ENCODE measurements at regions not wholly inside any gene's neighbourhood (a gene's known extent, or its start where the extent isn't known, plus 50 kb on each side); places are given as distances from the start of the nearest gene placed in this dataset.

DNA sequence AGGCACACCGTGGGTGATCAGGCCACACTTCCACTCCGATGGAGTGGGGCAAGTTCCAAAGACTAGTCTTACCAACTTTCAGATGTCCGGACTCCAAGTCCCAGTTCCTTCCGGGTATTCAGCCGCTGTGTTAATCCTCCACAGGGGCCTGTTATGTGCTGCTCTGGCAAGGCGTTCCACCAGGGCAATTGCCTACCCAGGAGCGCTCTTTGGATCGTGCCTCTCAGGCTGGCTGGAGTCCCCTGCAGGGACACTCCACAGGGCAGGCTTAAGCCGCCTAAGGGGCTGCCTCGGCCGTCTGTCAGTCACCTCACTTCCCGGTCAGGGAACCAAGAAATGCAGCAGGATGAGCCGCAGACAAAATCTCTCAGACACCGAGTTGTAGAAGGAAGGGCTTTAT, 118.7 kb upstream of the CCNG1 start:
- in situ Hi-C loops (cut with HindIII; ENCODE audit: low pct_unique_long_range_greater_than_20kb, low sequenced_read_pairs) (no loop called here), intact Hi-C loops (cut with micrococcal nuclease; ENCODE audit: unreplicated experiment) (no loop called here)
- H3K27me3 ChIP-seq (ENCODE audit: control insufficient read depth, insufficient read depth, low read length), result no peaks in the 10 kb centered on the region
- H3K4me1 ChIP-seq (ENCODE audit: control insufficient read depth, insufficient read depth, low read length), result no peaks in the 10 kb centered on the region
- TF ChIP-seq TCF7L2 (IDR thresholded peaks at IDR 0.05; ENCODE audit: low read depth, low read length) (no peak), SIN3A (IDR thresholded peaks at IDR 0.05; ENCODE audit: borderline replicate concordance, insufficient read depth, low read depth, low read length) (no peak)
- TF ChIP-seq, protein P1, sequence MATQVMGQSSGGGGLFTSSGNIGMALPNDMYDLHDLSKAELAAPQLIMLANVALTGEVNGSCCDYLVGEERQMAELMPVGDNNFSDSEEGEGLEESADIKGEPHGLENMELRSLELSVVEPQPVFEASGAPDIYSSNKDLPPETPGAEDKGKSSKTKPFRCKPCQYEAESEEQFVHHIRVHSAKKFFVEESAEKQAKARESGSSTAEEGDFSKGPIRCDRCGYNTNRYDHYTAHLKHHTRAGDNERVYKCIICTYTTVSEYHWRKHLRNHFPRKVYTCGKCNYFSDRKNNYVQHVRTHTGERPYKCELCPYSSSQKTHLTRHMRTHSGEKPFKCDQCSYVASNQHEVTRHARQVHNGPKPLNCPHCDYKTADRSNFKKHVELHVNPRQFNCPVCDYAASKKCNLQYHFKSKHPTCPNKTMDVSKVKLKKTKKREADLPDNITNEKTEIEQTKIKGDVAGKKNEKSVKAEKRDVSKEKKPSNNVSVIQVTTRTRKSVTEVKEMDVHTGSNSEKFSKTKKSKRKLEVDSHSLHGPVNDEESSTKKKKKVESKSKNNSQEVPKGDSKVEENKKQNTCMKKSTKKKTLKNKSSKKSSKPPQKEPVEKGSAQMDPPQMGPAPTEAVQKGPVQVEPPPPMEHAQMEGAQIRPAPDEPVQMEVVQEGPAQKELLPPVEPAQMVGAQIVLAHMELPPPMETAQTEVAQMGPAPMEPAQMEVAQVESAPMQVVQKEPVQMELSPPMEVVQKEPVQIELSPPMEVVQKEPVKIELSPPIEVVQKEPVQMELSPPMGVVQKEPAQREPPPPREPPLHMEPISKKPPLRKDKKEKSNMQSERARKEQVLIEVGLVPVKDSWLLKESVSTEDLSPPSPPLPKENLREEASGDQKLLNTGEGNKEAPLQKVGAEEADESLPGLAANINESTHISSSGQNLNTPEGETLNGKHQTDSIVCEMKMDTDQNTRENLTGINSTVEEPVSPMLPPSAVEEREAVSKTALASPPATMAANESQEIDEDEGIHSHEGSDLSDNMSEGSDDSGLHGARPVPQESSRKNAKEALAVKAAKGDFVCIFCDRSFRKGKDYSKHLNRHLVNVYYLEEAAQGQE (IDR thresholded peaks at IDR 0.05; ENCODE audit: insufficient read depth in 1 of 2, low read depth in 2 of 2, low read length in 1 of 2), result no peak
- ATAC-seq (no peak), DNase-seq (ENCODE audit: low read depth, low spot score) (no peak)
- ChIA-PET CTCF (no interaction called here), POLR2A (no interaction called here)
- no peak overlapping the region for H3K4me3 ChIP-seq (ENCODE audit: low read depth in 2 of 2, low read length in 2 of 2)
- no TSS peak for BruUV-seq (replicated peaks)
- no peaks in the 10 kb centered on the region for H3K36me3 ChIP-seq (ENCODE audit: control insufficient read depth, insufficient read depth, low read length)
- H3K27ac ChIP-seq (ENCODE audit: low read length), result no peak overlapping the region
- H3K9me3 ChIP-seq (ENCODE audit: control insufficient read depth, insufficient read depth, low read depth, low read length), result no peaks in the 10 kb centered on the region

DNA sequence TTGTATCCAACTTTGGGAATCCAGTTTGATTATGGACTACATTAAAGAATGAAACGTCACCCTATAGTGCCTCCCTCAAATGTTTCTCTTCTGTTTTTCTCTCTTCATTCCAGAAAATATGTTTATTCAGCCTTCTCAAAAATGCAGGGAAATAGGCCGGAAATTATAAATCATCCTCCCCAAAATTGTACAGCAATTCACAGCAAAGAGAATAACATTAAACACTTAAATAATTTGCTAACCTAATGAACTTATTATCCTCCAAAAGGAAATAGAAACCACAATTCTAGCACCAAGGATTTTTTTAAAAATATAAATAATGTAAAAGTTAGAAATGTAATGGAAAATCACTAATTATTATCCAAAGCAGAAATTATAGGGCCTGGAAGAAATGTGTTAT, 115.9 kb upstream of the CCNG1 start:
- in situ Hi-C loops (cut with HindIII; ENCODE audit: low pct_unique_long_range_greater_than_20kb, low sequenced_read_pairs) (no loop called here), intact Hi-C loops (cut with micrococcal nuclease; ENCODE audit: unreplicated experiment) (no loop called here)
- POLR2A ChIA-PET, result interaction anchor here (0.6 kb wide), 1 partner anchor 60 kb away, joined by 7 read pairs; no protein-coding TSS in a partner anchor
- CTCF ChIA-PET, result no interaction called here
- no TSS peak for BruUV-seq (replicated peaks)
- H3K4me1 ChIP-seq (ENCODE audit: control insufficient read depth, insufficient read depth, low read length), result no peaks in the 10 kb centered on the region
- no peak overlapping the region for H3K27ac ChIP-seq (ENCODE audit: low read length)
- no peaks in the 10 kb centered on the region for H3K27me3 ChIP-seq (ENCODE audit: control insufficient read depth, insufficient read depth, low read length)
- no peak overlapping the region for H3K4me3 ChIP-seq (ENCODE audit: low read depth in 2 of 2, low read length in 2 of 2)
- H3K9me3 ChIP-seq (ENCODE audit: control insufficient read depth, insufficient read depth, low read depth, low read length), result no peaks in the 10 kb centered on the region
- DNase-seq (ENCODE audit: low read depth, low spot score) (no peak), ATAC-seq (no peak)
- no peak for TF ChIP-seq POLR2AphosphoS5 (IDR thresholded peaks at IDR 0.05; ENCODE audit: low read depth, low read length)
- TF ChIP-seq SIN3A (IDR thresholded peaks at IDR 0.05; ENCODE audit: borderline replicate concordance, insufficient read depth, low read depth, low read length), result no peak
- TF ChIP-seq, protein P2, sequence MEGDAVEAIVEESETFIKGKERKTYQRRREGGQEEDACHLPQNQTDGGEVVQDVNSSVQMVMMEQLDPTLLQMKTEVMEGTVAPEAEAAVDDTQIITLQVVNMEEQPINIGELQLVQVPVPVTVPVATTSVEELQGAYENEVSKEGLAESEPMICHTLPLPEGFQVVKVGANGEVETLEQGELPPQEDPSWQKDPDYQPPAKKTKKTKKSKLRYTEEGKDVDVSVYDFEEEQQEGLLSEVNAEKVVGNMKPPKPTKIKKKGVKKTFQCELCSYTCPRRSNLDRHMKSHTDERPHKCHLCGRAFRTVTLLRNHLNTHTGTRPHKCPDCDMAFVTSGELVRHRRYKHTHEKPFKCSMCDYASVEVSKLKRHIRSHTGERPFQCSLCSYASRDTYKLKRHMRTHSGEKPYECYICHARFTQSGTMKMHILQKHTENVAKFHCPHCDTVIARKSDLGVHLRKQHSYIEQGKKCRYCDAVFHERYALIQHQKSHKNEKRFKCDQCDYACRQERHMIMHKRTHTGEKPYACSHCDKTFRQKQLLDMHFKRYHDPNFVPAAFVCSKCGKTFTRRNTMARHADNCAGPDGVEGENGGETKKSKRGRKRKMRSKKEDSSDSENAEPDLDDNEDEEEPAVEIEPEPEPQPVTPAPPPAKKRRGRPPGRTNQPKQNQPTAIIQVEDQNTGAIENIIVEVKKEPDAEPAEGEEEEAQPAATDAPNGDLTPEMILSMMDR (IDR thresholded peaks at IDR 0.05), result no peak
- TF ChIP-seq, protein P1 (IDR thresholded peaks at IDR 0.05; ENCODE audit: insufficient read depth in 1 of 2, low read depth in 2 of 2, low read length in 1 of 2), result no peak
- TF ChIP-seq TCF7L2 (IDR thresholded peaks at IDR 0.05; ENCODE audit: low read depth, low read length), result no peak
- no peaks in the 10 kb centered on the region for H3K36me3 ChIP-seq (ENCODE audit: control insufficient read depth, insufficient read depth, low read length)

All from Panc1 (cell line).